ENCODE measurements at regions not wholly inside any gene's neighbourhood (a gene's known extent, or its start where the extent isn't known, plus 50 kb on each side); places are given as distances from the start of the nearest gene placed in this dataset.
A peak's percentile ranks its signal among the peaks of the same experiment; 100 is the strongest.

DNA sequence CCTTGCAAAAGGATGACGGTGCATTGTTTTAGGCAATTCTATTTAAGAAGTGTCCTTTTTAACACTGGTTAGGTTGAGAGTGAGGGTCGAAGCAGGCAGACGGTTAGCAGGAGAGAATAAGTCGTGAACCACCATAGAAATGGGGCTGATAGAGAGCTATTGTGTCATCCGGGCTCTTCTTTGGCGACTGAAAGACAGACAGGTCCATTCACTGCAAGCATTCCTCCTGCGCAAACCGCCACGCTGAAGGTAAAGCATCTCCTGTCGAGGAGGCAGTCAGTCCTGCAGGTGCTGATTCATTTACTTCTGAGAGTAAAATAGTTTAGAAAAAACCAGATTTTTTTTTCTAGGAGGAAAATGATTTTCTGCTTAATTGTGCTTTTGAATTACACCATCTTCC lies 1002.8 kb upstream of the NR2F2 start:
- Mint-ChIP-seq H3K36me3 (no peaks in the 10 kb centered on the region), H3K27ac (no peak overlapping the region), H3K4me3 (no peak overlapping the region), H3K9me3 (peaks cover 2% of the 10 kb centered on the region), H3K4me1 (no peaks in the 10 kb centered on the region)
- DNase-seq (ENCODE audit: low spot score in 2 of 2) (no peak), ATAC-seq (no peak)

DNA sequence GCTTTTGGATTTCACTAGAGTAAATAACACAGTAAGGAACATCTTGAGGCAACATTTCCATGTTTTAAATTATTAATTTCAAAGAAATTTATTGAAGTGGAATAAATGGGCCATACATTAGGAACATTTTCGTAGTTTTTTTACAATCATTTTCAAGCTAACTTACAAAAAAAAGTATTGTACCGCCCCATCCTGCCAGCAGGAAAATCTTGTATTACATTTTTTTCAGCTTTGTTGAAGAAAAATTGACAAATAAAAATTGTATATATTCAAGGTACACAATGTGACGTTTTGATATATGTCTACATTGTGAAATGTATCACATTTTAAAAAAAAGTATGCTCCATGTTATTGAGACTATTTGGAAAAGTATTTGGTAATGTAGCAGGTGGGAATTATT lies 1001.9 kb upstream of the NR2F2 start:
- ATAC-seq (no peak), DNase-seq (ENCODE audit: low spot score in 2 of 2) (no peak)
- Mint-ChIP-seq H3K27ac (no peak overlapping the region), H3K36me3 (no peaks in the 10 kb centered on the region), H3K9me3 (peaks cover 2% of the 10 kb centered on the region), H3K4me1 (no peaks in the 10 kb centered on the region), H3K4me3 (no peak overlapping the region)

DNA sequence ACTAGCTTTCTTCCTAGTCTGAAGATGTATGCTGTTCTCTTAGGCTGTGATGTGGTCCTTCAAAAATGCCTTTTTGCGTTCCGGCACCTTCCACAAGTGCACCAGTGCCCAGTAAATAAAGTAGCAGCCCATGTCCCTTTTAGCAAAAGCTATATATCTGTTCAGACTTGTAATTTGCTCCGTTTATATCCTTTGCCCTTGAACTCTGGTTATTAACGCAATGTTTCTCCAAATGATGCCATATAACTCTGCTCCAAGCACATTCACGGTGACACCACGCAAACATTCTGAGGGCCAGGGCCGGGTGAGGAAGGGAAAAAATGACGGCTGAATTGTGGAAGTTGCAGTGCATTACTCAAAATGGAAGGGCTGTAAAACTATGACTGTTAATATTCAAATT lies 1001.1 kb upstream of the NR2F2 start:
- Mint-ChIP-seq H3K4me3 (no peak overlapping the region), H3K36me3 (no peaks in the 10 kb centered on the region), H3K9me3 (peaks cover 2% of the 10 kb centered on the region), H3K4me1 (no peaks in the 10 kb centered on the region), H3K27ac (no peak overlapping the region)
- DNase-seq (ENCODE audit: low spot score in 2 of 2) (no peak), ATAC-seq (no peak)

DNA sequence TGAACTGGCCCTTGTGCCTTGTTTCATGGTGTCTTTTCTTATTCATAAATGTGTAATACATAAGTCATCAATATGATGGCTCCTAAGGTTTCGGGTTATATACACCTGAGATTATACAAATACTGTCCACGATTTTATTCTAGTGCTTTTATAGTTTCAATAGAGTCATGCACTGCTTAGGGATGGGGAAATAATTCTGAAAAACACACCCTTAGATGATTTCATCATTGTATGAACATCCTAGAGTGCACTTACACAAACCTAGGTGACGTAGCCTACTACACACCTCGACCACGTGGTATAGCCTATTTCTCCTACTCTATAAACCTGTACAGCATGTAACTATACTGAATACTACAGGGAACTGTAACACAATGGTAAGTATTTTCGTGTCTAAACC lies 988.8 kb upstream of the NR2F2 start:
- no peak for ATAC-seq
- no peaks in the 10 kb centered on the region for H3K4me1 Mint-ChIP-seq
- H3K9me3 Mint-ChIP-seq: peaks cover 5% of the 10 kb centered on the region
- DNase-seq (ENCODE audit: low spot score in 2 of 2): no peak
- no peaks in the 10 kb centered on the region for H3K36me3 Mint-ChIP-seq
- no peak overlapping the region for H3K27ac Mint-ChIP-seq
- H3K4me3 Mint-ChIP-seq: no peak overlapping the region

DNA sequence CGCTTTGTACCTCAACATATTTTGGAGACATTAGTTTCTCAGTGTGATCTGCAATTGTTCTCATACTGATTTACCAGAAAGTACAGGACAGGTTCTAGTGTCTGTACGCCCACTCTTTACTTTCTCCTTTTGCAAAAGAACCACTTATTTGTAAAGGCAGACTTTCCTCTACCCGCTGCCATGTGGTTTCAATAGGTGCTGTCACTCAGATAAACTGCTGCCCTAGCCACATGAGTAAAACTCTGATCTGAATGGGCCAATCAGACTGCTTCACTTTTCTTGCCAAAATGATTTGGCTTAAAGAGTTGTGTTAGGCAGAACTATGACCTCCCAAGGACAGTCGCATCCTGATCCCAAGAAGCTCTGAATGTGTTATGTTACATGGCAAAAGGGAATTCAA lies 984.6 kb upstream of the NR2F2 start:
- no peak for ATAC-seq
- Mint-ChIP-seq H3K4me3 (no peak overlapping the region), H3K27ac (no peak overlapping the region), H3K4me1 (no peaks in the 10 kb centered on the region), H3K36me3 (no peaks in the 10 kb centered on the region), H3K9me3 (no peaks in the 10 kb centered on the region)
- DNase-seq (ENCODE audit: low spot score in 2 of 2): no peak

DNA sequence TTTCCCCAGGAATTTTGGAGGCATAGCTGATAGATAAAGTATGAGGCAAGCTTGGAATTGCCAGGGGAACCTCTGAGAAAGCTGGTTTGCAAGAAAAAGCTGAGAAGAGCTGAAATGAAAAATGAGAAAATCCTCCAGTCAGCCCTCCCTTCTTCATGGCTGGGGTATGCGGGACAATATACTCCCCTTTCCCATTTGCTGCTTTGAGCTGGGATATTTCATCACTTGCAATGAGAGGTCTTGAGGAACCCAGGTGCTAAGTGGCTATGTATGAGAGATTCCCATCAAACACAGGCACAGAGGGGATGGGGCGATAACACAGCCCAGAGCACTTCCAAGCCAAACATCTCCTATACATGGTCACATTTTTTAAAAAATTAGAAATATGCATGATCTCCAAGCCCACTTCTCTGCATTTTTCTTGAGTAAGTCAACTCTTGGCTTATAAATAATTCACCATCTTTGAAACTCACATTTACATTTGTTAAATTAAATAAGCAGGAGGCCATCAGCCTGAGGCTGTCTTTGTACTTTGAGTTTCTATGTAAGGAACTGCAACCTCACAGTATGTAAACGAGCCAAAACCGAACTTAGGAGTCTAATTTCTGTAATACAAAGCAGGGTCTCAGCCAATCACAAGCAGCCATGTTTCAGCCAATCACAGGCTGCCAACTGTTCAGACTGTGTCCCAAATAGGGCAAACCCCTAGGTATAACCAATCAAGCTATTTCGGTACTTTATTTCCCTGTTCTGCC lies 983.6 kb upstream of the NR2F2 start:
- no peaks in the 10 kb centered on the region for H3K4me1 Mint-ChIP-seq
- no peak overlapping the region for H3K27ac Mint-ChIP-seq
- DNase-seq (ENCODE audit: low spot score in 2 of 2): no peak
- no peak overlapping the region for H3K4me3 Mint-ChIP-seq
- ATAC-seq: no peak
- H3K9me3 Mint-ChIP-seq: no peaks in the 10 kb centered on the region
- H3K36me3 Mint-ChIP-seq: no peaks in the 10 kb centered on the region

DNA sequence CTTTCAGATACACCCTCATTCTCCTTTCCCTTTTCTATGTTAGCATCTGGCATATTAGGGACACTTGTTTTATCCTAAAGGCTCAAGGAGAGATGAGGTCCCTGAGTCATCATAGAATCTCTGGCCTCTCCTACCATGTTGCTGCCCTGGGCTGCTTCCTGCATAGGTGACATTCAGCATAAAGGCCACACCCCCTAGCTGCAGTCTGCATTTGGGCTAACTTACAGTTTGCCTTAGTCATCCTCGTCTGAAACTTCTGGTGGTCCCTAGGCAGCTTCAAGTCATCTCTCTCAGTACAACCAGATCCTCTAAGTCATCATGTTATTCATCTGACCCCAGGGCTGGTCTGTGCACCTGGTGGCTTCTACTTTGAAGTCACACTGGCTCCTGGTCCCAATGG lies 982.7 kb upstream of the NR2F2 start:
- ATAC-seq (peak; percentile 44), DNase-seq (ENCODE audit: low spot score in 2 of 2) (no peak)
- Mint-ChIP-seq H3K27ac (no peak overlapping the region), H3K4me1 (no peaks in the 10 kb centered on the region), H3K36me3 (no peaks in the 10 kb centered on the region), H3K9me3 (no peaks in the 10 kb centered on the region), H3K4me3 (no peak overlapping the region)

DNA sequence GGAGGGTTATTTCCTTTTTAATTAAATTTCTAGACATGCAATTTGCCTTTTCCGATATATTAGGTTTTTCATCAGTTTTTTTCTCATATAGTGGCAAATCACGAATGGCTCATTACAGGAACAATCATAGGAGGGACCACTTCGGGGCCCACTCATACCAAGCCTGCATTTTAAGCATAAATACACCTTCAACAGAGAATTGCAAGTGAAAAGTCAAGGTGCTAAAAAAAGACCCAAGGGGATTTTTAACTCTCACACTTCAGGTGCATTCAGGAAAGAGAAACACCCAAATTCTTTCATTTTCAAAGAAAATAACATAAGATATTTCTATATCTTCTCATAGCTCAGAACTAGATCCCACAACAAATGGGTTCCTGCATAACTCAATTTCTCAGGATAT lies 979.6 kb upstream of the NR2F2 start:
- Mint-ChIP-seq H3K4me3 (no peak overlapping the region), H3K36me3 (no peaks in the 10 kb centered on the region), H3K9me3 (no peaks in the 10 kb centered on the region), H3K4me1 (no peaks in the 10 kb centered on the region), H3K27ac (no peak overlapping the region)
- ATAC-seq (no peak), DNase-seq (ENCODE audit: low spot score in 2 of 2) (no peak)

DNA sequence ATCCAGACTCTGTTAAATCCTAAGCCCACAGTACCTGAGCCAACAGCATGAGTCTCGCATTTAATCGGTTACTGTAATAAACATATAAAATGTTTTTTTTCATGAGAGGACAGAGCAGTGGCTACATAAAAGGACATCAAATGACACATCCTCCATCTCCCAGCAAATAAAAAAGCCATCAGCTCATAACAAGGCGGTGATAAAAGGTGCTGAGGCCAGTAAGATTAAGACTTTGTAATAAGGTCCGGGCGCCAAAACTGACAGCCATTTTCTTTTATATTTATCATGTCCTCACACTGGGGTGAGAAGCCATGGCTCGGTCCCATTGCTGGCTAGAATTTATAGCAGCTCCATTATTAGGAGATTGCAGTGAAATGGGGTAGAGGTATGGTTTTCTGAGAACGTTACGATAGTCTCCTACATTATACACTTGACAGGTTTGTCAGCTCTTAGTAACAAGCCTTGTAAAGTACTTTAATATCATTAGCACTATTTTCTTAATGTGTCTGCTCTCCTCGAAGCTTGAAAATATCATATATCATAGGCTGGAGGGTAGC lies 977.8 kb upstream of the NR2F2 start:
- Mint-ChIP-seq H3K27ac (no peak overlapping the region), H3K36me3 (no peaks in the 10 kb centered on the region), H3K9me3 (no peaks in the 10 kb centered on the region), H3K4me1 (no peaks in the 10 kb centered on the region), H3K4me3 (no peak overlapping the region)
- no peak for DNase-seq (ENCODE audit: low spot score in 2 of 2)
- ATAC-seq: no peak

DNA sequence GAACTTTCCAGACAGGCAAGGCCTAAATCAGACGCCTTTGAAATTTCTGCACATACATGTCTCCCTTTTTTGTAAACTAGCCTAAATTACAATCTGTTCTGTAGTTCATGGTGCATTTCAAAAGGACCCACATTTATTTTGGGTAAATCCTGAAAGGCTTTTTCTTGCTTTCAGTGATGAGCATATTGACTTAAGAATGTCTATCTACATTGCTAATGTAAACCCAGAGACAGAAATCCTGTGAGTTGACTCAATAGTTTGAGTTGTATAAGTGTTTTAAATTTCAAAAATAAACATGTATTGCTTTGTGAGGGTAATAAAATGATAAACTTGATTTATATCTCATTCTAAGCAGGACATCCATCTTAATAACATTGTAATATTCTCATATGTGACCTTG lies 977.0 kb upstream of the NR2F2 start:
- Mint-ChIP-seq H3K9me3 (no peaks in the 10 kb centered on the region), H3K4me3 (no peak overlapping the region), H3K36me3 (no peaks in the 10 kb centered on the region), H3K4me1 (no peaks in the 10 kb centered on the region), H3K27ac (no peak overlapping the region)
- DNase-seq (ENCODE audit: low spot score in 2 of 2) (no peak), ATAC-seq (no peak)

DNA sequence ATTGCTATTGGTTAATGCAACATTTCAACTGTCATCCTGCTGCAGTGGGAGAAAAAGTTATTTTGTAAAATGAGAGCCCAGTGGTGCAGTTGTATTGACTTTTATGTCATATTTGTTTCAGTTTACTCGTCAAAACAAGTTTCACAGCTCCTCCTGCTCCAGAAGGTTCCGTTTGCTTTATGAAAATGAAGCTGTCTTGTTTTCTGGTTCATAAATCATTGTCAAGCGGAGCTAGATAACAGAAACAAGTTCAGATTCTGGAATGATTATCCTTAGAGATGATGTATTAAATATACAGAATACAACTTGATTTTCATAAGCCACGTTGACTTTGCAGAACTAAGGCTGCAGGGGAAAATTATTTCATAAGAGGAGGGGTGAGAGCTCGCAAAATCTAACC lies 970.5 kb upstream of the NR2F2 start:
- no peak for DNase-seq (ENCODE audit: low spot score in 2 of 2)
- Mint-ChIP-seq H3K36me3 (no peaks in the 10 kb centered on the region), H3K4me1 (no peaks in the 10 kb centered on the region), H3K27ac (no peak overlapping the region), H3K4me3 (no peak overlapping the region), H3K9me3 (peaks cover 4% of the 10 kb centered on the region)
- no peak for ATAC-seq

DNA sequence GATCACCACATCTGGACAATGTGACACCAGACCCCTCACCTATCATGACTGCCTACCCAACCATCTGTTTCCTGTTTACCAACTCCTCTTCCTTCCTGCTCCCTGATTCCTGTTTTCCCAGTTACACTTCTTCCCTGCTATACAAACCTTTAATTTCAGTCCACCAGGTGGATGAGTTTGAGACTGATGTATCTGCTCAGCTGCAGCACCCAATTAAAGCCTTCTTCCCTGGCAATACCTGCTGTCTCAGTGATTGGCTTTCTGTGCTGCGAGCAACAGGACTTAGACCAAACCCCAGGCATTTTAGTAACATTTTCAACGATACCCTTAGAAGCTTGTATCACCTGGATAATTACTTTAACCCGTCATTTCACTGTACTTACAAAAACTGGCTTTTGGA lies 968.2 kb upstream of the NR2F2 start:
- Mint-ChIP-seq H3K36me3 (no peaks in the 10 kb centered on the region), H3K4me1 (no peaks in the 10 kb centered on the region), H3K9me3 (peaks cover 4% of the 10 kb centered on the region), H3K4me3 (no peak overlapping the region), H3K27ac (no peak overlapping the region)
- ATAC-seq (no peak), DNase-seq (ENCODE audit: low spot score in 2 of 2) (no peak)

DNA sequence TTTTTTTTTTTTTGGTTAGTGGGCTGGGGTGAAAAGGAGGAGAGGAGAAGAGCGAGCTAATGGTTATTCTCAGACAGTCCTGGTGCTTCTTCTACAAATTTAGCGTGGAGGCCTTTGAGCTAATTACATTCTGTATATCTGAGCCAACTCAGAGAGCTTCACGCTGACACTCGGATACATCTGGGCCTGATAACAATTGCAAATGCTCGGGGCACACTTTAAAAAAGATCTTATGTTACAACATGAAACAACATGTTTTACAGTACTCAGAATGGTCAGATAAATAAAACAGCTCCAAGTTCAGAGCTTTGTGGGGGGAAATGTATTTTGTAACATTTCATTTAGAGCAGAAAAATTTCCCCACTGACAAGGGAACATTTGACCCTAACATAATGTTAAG lies 966.9 kb upstream of the NR2F2 start:
- H3K36me3 Mint-ChIP-seq: no peaks in the 10 kb centered on the region
- peaks cover 4% of the 10 kb centered on the region for H3K9me3 Mint-ChIP-seq
- DNase-seq (ENCODE audit: low spot score in 2 of 2) (no peak), ATAC-seq (no peak)
- H3K4me1 Mint-ChIP-seq: no peaks in the 10 kb centered on the region
- no peak overlapping the region for H3K27ac Mint-ChIP-seq
- no peak overlapping the region for H3K4me3 Mint-ChIP-seq

DNA sequence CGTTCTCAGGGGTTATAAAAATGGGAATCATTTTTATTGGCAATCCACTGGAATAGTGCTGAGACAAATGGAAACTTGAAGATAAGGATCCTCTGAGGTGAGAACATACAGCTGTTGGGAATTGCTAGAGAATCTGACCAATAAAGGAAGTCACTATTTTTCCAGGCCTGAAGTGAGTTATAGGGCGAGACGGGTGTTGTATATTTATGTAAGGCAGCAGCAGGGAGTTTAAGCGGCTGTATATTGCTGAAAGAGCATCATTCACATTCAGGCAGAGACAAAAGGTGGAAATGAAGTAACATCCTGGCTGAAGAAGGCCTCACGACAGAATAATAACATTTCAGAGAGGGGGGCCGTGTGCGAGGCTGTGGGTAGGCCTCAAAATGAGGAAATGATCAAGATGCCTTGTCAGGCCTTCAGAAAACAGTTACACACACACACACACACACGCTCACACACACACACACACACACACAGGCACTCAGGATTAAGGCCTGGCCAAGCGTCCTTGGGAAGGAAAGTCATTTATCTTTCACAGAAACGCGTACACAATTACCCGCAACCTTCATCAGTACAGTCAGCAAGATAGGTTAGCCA lies 964.9 kb upstream of the NR2F2 start:
- H3K27ac Mint-ChIP-seq: no peak overlapping the region
- peaks cover 6% of the 10 kb centered on the region for H3K9me3 Mint-ChIP-seq
- ATAC-seq (no peak), DNase-seq (ENCODE audit: low spot score in 2 of 2) (no peak)
- no peak overlapping the region for H3K4me3 Mint-ChIP-seq
- no peaks in the 10 kb centered on the region for H3K4me1 Mint-ChIP-seq
- H3K36me3 Mint-ChIP-seq: no peaks in the 10 kb centered on the region

DNA sequence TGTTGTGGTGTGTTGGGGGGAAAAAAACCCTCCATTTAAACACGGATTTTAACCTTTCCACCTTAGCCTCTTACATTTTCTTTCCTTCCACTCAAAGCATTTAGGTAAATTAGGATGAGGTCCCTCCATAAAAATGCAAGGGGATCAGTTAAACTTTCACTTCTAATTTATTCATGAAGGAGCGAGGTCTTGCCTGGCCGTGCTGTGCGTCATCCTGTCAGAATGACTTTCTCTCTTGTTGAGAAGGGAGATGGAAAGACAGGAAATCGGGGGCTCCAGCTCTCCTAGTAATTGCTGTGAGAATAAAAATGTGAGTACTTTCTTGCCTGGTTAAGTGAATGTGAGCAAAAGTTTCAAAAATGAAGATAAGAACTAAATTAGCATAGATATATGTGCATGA lies 962.3 kb upstream of the NR2F2 start:
- Mint-ChIP-seq H3K4me1 (no peaks in the 10 kb centered on the region), H3K36me3 (no peaks in the 10 kb centered on the region), H3K4me3 (no peak overlapping the region), H3K9me3 (peaks cover 3% of the 10 kb centered on the region), H3K27ac (no peak overlapping the region)
- DNase-seq (ENCODE audit: low spot score in 2 of 2) (no peak), ATAC-seq (no peak)

DNA sequence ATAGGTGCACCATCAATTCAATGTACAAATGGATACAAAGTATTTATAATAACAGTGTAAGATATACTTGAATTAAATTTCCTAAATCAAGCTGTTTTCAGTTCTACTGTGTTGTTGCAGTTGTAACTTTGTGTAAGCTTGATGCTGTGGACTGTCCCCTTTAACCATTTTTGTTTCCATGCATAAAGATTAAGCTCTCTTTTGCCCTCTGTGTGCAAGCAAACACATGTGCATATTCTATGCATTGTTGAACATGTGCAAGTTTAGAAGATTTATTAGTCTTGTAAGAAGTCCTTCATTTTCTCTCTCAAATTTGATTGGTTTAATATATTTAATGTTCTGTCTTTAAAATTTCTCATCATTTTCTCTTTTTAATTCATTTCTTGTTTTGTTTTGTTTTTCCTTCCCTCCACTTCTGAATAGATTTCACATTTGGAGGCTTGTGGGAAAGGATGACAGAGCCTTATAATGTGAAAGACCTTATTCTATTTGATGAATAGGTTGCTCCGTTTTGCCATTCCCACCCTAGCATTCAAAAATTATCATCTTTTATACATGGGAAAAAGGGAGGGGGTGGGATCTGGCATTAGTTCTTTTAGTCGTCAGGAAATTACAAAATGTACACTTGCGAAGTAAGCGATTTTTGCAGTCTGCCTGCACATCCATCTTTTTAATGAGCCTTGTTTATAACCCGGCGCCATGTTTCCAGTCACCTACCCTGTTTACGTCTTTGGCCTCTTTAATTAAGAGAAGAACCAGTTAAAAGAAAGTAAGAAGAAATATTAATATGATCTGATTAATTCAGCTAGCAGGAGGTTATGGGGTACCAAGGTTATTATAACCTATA lies 961.5 kb upstream of the NR2F2 start:
- no peaks in the 10 kb centered on the region for H3K36me3 Mint-ChIP-seq
- no peaks in the 10 kb centered on the region for H3K4me1 Mint-ChIP-seq
- no peak overlapping the region for H3K4me3 Mint-ChIP-seq
- no peak for DNase-seq (ENCODE audit: low spot score in 2 of 2)
- H3K27ac Mint-ChIP-seq: no peak overlapping the region
- peaks cover 3% of the 10 kb centered on the region for H3K9me3 Mint-ChIP-seq
- no peak for ATAC-seq

Measured in stimulated activated effector memory CD8-positive, alpha-beta T cell treated with anti-CD3 and anti-CD28 coated beads, Interleukin-12 subunit alpha, Interleukin-12 subunit beta, amount 100 ng/mL, for 72 hours (primary cell).